ENCODE measurements at regions not wholly inside any gene's neighbourhood (a gene's known extent, or its start where the extent isn't known, plus 50 kb on each side); places are given as distances from the start of the nearest gene placed in this dataset.
"Not testable (repeated sequence)": the region's sequence is repeated elsewhere in the genome, so short reads cannot be mapped to it uniquely, and the experiment has no call there.

- no peak for DNase-seq
Measured at GRCh38 chr1:218886101-218886871, 287.4 kb upstream of the LYPLAL1 start.

- no peak for DNase-seq
Measured at GRCh38 chr1:218887141-218887925, 286.3 kb upstream of the LYPLAL1 start.

- no peak for DNase-seq
Measured at GRCh38 chr1:218890451-218890850, 283.2 kb upstream of the LYPLAL1 start.

- DNase-seq, result no peak
Measured at GRCh38 chr1:218891577-218891976, 282.1 kb upstream of the LYPLAL1 start.

GRCh38 chr1:218895064-218895587 lies 278.6 kb upstream of the LYPLAL1 start:
- no peak for DNase-seq

GRCh38 chr1:218896202-218896601 lies 277.5 kb upstream of the LYPLAL1 start:
- no peak for DNase-seq

GRCh38 chr1:218898921-218899320 lies 274.8 kb upstream of the LYPLAL1 start:
- no peak for DNase-seq

GRCh38 chr1:218900615-218901014 lies 273.1 kb upstream of the LYPLAL1 start:
- DNase-seq, result no peak

- DNase-seq, result no peak
Measured at GRCh38 chr1:218904416-218904815, 269.3 kb upstream of the LYPLAL1 start.

GRCh38 chr1:218916720-218917119 lies 257.0 kb upstream of the LYPLAL1 start:
- DNase-seq, result no peak

GRCh38 chr1:218917656-218918055 lies 256.0 kb upstream of the LYPLAL1 start:
- DNase-seq, result no peak

GRCh38 chr1:218925777-218926176 lies 247.9 kb upstream of the LYPLAL1 start:
- no peak for DNase-seq

- DNase-seq, result no peak
Measured at GRCh38 chr1:218926631-218927030, 247.0 kb upstream of the LYPLAL1 start.

- DNase-seq, result no peak
Measured at GRCh38 chr1:218930000-218930399, 243.7 kb upstream of the LYPLAL1 start.

- DNase-seq, result no peak
Measured at GRCh38 chr1:218930472-218931241, 243.0 kb upstream of the LYPLAL1 start.

GRCh38 chr1:218931324-218931723 lies 242.4 kb upstream of the LYPLAL1 start:
- no peak for DNase-seq

- DNase-seq, result no peak
Measured at GRCh38 chr1:218933513-218933912, 240.2 kb upstream of the LYPLAL1 start.

- DNase-seq, result not testable (repeated sequence)
Measured at GRCh38 chr1:218935408-218935807, 238.3 kb upstream of the LYPLAL1 start.

GRCh38 chr1:218938259-218938658 lies 235.4 kb upstream of the LYPLAL1 start:
- no peak for DNase-seq

- no peak for DNase-seq
Measured at GRCh38 chr1:218939095-218939494, 234.6 kb upstream of the LYPLAL1 start.

- no peak for DNase-seq
Measured at GRCh38 chr1:218942431-218942830, 231.2 kb upstream of the LYPLAL1 start.

- DNase-seq, result no peak
Measured at GRCh38 chr1:218943371-218943770, 230.3 kb upstream of the LYPLAL1 start.

GRCh38 chr1:218945050-218945449 lies 228.6 kb upstream of the LYPLAL1 start:
- DNase-seq, result no peak

Data from NCI-H187 treated with DMSO at 0.1 percent for 48 hours (cell line).